A549 (cell line): ENCODE measurements at regions not wholly inside any gene's neighbourhood (a gene's known extent, or its start where the extent isn't known, plus 50 kb on each side); places are given as distances from the start of the nearest gene placed in this dataset.

ENCODE experiments used
- BHLHE40 ChIP-seq: IDR thresholded peaks from 2 replicates; pipeline ENCODE4 v1.6.1; 2012; ENCODE audit warnings: low read depth, low read length, inconsistent platforms
- CTCF ChIP-seq: fragments of >200 bp; sonication (Bioruptor Twin); formaldehyde crosslinking; IDR thresholded peaks from 3 replicates; pipeline ENCODE4 v1.5.1; 2016
- EP300 ChIP-seq, 2 experiments: fragments of >200 bp; sonication (Bioruptor Twin); formaldehyde crosslinking; IDR thresholded peaks; 2 replicates in 1 of 2; 3 replicates in 1 of 2; pipeline ENCODE4 v1.6.1; 2016 to 2017
- HMGXB4 ChIP-seq: fragments of 250-450 bp; sonication (Bioruptor Pico); IDR thresholded peaks from 2 replicates; pipeline ENCODE4 v1.5.0; 2021; ENCODE audit warnings: mild to moderate bottlenecking, moderate library complexity, borderline replicate concordance
- JUN ChIP-seq, 2 experiments: fragments of >200 bp; sonication (Bioruptor Twin); formaldehyde crosslinking; IDR thresholded peaks; 2 replicates in 1 of 2; 3 replicates in 1 of 2; pipeline ENCODE4 v1.6.1; 2016 to 2017
- MAX ChIP-seq: IDR thresholded peaks from 2 replicates; pipeline ENCODE4 v1.6.1; 2012
- MAZ ChIP-seq: fragments of 150-350 bp; IDR thresholded peaks from 2 replicates; pipeline ENCODE4 v1.6.1; 2014; ENCODE audit warnings: antibody characterized with exemption, low read depth, low read length, borderline replicate concordance
- NPAS2 ChIP-seq: fragments of 250-450 bp; sonication (Bioruptor Pico); IDR thresholded peaks from 2 replicates; pipeline ENCODE4 v1.8.0; 2022; ENCODE audit warnings: mild to moderate bottlenecking, moderate library complexity, borderline replicate concordance
- POLR2A ChIP-seq: IDR thresholded peaks from 2 replicates; pipeline ENCODE4 v1.6.1; 2012; ENCODE audit warnings: mild to moderate bottlenecking, low read length
- POLR2AphosphoS2 ChIP-seq: conservative IDR thresholded peaks from 2 replicates; pipeline ENCODE4 v1.6.1; 2012; ENCODE audit warnings: low read length, improper control_type of control experiment, inconsistent platforms
- RAD21 ChIP-seq, 2 experiments: fragments of >200 bp in 1 of 2; sonication (Bioruptor Twin) in 1 of 2; formaldehyde crosslinking in 1 of 2; IDR thresholded peaks in 1 of 2; conservative IDR thresholded peaks in 1 of 2; 2 replicates in 1 of 2; 3 replicates in 1 of 2; pipeline ENCODE4 v1.6.1; 2012 to 2018; ENCODE audit warnings: inconsistent platforms in 1 of 2
- RCOR1 ChIP-seq: fragments of 150-350 bp; IDR thresholded peaks from 2 replicates; pipeline ENCODE4 v1.6.1; 2014; ENCODE audit warnings: antibody characterized with exemption, low read length, low read depth
- SMC3 ChIP-seq: fragments of >200 bp; sonication (Bioruptor Twin); formaldehyde crosslinking; IDR thresholded peaks from 3 replicates; pipeline ENCODE4 v1.6.1; 2018; ENCODE audit warnings: inconsistent platforms
- USF2 ChIP-seq: fragments of 450-650 bp; IDR thresholded peaks from 2 replicates; pipeline ENCODE4 v1.6.1; 2014; ENCODE audit warnings: antibody characterized with exemption

- TF ChIP-seq CTCF (no peak), SMC3 (no peak), POLR2A (no peak), JUN (IDR thresholded peaks at IDR 0.05) (no peak), RAD21 (conservative IDR thresholded peaks at IDR 0.05 in 1 of 2, IDR thresholded peaks at IDR 0.05 in 1 of 2) (no peak), EP300 (IDR thresholded peaks at IDR 0.05) (no peak), RCOR1 (no peak), NPAS2 (CRISPR knock-in tag) (no peak), BHLHE40 (no peak), HMGXB4 (CRISPR knock-in tag) (no peak), MAX (no peak), MAZ (no peak), USF2 (no peak), POLR2AphosphoS2 (no peak)
Measured at GRCh38 chr5:133838286-133838685, 130.1 kb downstream of the C5orf15 start.
